ENCODE measurements at regions not wholly inside any gene's neighbourhood (a gene's known extent, or its start where the extent isn't known, plus 50 kb on each side); places are given as distances from the start of the nearest gene placed in this dataset.
"Not testable (repeated sequence)": the region's sequence is repeated elsewhere in the genome, so short reads cannot be mapped to it uniquely, and the experiment has no call there.

DNA sequence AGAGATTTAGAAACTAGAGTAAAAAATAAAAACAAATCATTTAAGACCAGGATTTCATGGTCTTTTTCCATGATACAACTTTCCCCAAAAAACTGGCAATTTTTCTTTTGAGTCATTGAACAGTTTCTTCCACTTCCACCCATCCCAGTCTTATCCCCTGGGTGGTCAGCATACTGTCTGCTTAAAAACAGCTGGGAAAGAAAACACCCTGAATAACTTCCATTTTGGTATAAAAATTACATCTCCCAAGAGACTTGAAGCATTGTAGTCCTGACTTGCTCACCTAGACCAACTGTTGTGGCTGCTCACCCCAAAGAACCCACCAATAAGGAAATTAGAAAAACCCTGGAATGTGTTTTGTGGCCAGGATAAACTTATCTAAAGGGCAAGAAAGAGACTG, 731.3 kb downstream of the NR2F1-AS1 start:
- no peak overlapping the region for H3K4me3 ChIP-seq
- H3K36me3 ChIP-seq = no peaks in the 10 kb centered on the region
- no peak for DNase-seq (ENCODE audit: low read depth in 1 of 2, low spot score in 2 of 2)
- no peaks in the 10 kb centered on the region for H3K9me3 ChIP-seq (replicated peaks)
- no peaks in the 10 kb centered on the region for H3K27me3 ChIP-seq (replicated peaks)
- H3K27ac ChIP-seq = no peak overlapping the region
- no peaks in the 10 kb centered on the region for H3K4me1 ChIP-seq (replicated peaks)

GRCh38 chr5:92841604-92842155, 739.3 kb downstream of the NR2F1-AS1 start:
- no peak for DNase-seq (ENCODE audit: low read depth in 1 of 2, low spot score in 2 of 2)
- H3K27ac ChIP-seq = no peak overlapping the region
- no peak overlapping the region for H3K4me3 ChIP-seq
- no peaks in the 10 kb centered on the region for H3K36me3 ChIP-seq
- no peaks in the 10 kb centered on the region for H3K9me3 ChIP-seq (replicated peaks)
- H3K4me1 ChIP-seq (replicated peaks) = no peaks in the 10 kb centered on the region
- no peaks in the 10 kb centered on the region for H3K27me3 ChIP-seq (replicated peaks)

- Histone ChIP-seq H3K9me3 (replicated peaks) (no peaks in the 10 kb centered on the region), H3K27me3 (replicated peaks) (no peaks in the 10 kb centered on the region), H3K4me1 (replicated peaks) (no peaks in the 10 kb centered on the region), H3K36me3 (no peaks in the 10 kb centered on the region), H3K27ac (no peak overlapping the region), H3K4me3 (no peak overlapping the region)
- DNase-seq (ENCODE audit: low read depth in 1 of 2, low spot score in 2 of 2) = no peak
Observed at GRCh38 chr5:92838253-92838652, 742.8 kb downstream of the NR2F1-AS1 start.

DNA sequence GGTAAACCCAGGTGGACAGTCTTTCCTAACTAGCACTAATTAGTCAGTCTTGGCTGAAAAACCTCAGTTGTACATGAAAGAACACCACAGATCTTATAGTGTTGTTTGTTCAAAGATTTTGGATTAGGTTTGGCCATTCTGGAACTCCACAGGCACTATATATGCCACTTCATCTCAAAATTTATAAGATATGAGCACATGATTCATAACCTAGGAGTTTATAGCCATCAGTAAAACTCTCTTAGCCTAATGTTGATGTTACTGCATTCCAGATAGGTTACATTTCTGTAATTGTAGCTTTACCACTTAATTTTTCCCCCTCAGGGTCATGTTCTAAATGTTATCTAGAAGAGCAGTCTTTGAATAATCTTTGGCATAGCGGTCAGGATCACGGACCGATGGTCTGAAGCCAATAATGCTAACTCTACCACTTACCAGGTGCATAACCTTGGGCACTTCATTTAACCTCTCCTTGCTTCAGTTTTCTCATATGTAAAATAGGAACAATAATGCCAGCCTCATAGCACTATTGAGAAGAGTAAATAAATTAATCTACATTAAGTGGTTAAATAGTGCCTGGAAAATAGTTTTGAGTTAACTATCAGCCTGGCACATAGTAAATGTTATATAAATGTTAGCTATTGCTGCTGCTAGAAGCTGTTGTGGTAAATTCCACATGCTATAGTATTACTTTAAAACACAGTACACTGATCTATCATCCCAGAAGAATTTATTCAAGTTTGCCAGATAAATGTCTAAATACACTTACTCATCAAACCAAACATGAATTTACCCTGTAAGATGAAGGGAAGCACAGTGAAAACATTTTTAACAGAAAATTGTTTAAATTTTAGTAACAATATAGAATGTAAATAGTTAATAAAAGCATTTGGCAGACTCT, 743.9 kb downstream of the NR2F1-AS1 start:
- Histone ChIP-seq H3K27ac (no peak overlapping the region), H3K4me3 (no peak overlapping the region)
- DNase-seq (ENCODE audit: low read depth in 1 of 2, low spot score in 2 of 2) = no peak

GRCh38 chr5:92835712-92836111, 745.3 kb downstream of the NR2F1-AS1 start:
- H3K4me3 ChIP-seq = no peak overlapping the region
- no peak overlapping the region for H3K27ac ChIP-seq
- no peaks in the 10 kb centered on the region for H3K4me1 ChIP-seq (replicated peaks)
- H3K36me3 ChIP-seq = no peaks in the 10 kb centered on the region
- DNase-seq (ENCODE audit: low read depth in 1 of 2, low spot score in 2 of 2) = no peak
- no peaks in the 10 kb centered on the region for H3K9me3 ChIP-seq (replicated peaks)
- no peaks in the 10 kb centered on the region for H3K27me3 ChIP-seq (replicated peaks)

More for the DNA sequence above, 743.9 kb downstream of the NR2F1-AS1 start:
- Histone ChIP-seq H3K27me3 (replicated peaks) (no peaks in the 10 kb centered on the region), H3K9me3 (replicated peaks) (no peaks in the 10 kb centered on the region), H3K4me1 (replicated peaks) (no peaks in the 10 kb centered on the region), H3K36me3 (no peaks in the 10 kb centered on the region)

- not testable (repeated sequence) for DNase-seq (ENCODE audit: low read depth in 1 of 2, low spot score in 2 of 2); H3K4me1 ChIP-seq (replicated peaks); H3K27me3 ChIP-seq (replicated peaks); H3K36me3 ChIP-seq; H3K9me3 ChIP-seq (replicated peaks); H3K4me3 ChIP-seq; H3K27ac ChIP-seq
Observed at GRCh38 chr5:92823551-92823950, 757.5 kb downstream of the NR2F1-AS1 start.

- Histone ChIP-seq H3K9me3 (replicated peaks) (no peaks in the 10 kb centered on the region), H3K4me3 (no peak overlapping the region), H3K27ac (no peak overlapping the region), H3K36me3 (no peaks in the 10 kb centered on the region), H3K27me3 (replicated peaks) (no peaks in the 10 kb centered on the region), H3K4me1 (replicated peaks) (no peaks in the 10 kb centered on the region)
- no peak for DNase-seq (ENCODE audit: low read depth in 1 of 2, low spot score in 2 of 2)
Observed at GRCh38 chr5:92822183-92822582, 758.8 kb downstream of the NR2F1-AS1 start.

DNA sequence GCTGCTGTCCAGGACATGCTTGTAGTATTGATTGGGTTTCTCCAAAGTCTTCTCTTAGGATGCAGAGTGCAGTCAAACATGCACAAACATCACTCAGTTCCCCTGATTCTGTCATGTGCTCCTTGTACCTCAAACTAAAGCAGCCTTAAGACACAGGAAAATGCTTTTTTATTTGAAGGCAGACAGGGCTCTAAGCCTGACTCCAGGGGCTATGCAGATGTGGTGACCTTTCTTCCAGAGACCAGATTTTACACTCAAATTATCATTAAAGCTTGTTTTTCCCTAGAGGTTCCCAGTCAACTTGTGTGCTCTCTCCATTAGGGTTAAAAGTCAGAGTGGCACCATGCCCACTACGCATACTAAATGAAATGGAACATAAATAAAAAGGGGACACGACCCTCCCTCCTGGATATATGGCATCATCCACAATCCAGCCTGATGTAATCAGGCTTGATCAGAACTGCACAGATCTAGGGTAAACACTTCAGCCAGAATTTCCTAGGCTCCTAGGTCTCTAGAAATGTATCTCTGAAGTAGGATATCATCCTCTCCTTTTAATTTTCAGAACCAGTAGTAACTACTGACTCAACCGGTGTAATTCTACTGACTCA, 771.1 kb downstream of the NR2F1-AS1 start:
- Histone ChIP-seq H3K36me3 (no peaks in the 10 kb centered on the region), H3K27me3 (replicated peaks) (no peaks in the 10 kb centered on the region), H3K4me1 (replicated peaks) (no peaks in the 10 kb centered on the region), H3K27ac (no peak overlapping the region), H3K9me3 (replicated peaks) (no peaks in the 10 kb centered on the region), H3K4me3 (no peak overlapping the region)
- DNase-seq (ENCODE audit: low read depth in 1 of 2, low spot score in 2 of 2) = no peak

DNA sequence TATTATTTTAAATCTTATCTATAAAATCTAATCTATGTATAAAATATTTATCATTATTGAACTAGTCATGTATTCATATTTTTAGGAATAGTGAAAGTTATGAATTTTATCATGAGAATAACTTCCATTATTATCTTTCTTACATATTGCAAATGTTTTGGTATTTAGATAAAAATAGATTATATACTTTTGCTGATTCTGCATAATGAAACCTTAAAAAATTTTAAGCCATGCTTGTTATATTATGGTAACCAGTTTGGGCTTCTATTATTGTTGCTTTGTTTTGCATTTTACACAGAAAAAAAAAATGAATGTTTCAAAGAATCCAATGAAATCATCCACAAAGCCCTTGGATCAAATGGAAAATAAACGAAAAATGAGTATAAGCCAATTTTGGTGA, 772.5 kb downstream of the NR2F1-AS1 start:
- no peak overlapping the region for H3K4me3 ChIP-seq
- no peak for DNase-seq (ENCODE audit: low read depth in 1 of 2, low spot score in 2 of 2)
- no peak overlapping the region for H3K27ac ChIP-seq
- H3K4me1 ChIP-seq (replicated peaks) = no peaks in the 10 kb centered on the region
- H3K36me3 ChIP-seq = no peaks in the 10 kb centered on the region
- H3K27me3 ChIP-seq (replicated peaks) = peaks cover 3% of the 10 kb centered on the region; the same call in 1 of the 2 replicates
- no peaks in the 10 kb centered on the region for H3K9me3 ChIP-seq (replicated peaks)

DNA sequence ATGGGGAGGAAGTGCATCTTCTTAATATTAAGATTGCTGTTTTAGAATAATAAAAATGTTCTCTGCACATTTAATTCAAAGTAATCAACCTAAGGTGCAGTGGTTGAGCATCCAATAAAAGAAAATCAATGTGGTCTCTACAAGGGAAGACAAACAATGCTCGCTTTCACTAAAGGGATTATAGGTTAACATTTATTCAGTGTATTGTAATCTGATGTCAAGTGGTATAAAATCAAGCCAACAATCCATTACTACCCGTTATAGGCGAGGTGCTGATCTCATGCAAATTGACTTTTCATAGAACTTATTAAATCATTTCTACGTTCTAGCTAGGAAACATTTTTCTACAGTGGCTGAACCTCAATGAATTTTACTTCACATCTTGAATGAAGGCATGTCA, 773.9 kb downstream of the NR2F1-AS1 start:
- no peaks in the 10 kb centered on the region for H3K36me3 ChIP-seq
- DNase-seq (ENCODE audit: low read depth in 1 of 2, low spot score in 2 of 2) = no peak
- H3K27ac ChIP-seq = no peak overlapping the region
- no peaks in the 10 kb centered on the region for H3K9me3 ChIP-seq (replicated peaks)
- H3K4me3 ChIP-seq = no peak overlapping the region
- peaks cover 3% of the 10 kb centered on the region; the same call in 1 of the 2 replicates for H3K27me3 ChIP-seq (replicated peaks)
- no peaks in the 10 kb centered on the region for H3K4me1 ChIP-seq (replicated peaks)

DNA sequence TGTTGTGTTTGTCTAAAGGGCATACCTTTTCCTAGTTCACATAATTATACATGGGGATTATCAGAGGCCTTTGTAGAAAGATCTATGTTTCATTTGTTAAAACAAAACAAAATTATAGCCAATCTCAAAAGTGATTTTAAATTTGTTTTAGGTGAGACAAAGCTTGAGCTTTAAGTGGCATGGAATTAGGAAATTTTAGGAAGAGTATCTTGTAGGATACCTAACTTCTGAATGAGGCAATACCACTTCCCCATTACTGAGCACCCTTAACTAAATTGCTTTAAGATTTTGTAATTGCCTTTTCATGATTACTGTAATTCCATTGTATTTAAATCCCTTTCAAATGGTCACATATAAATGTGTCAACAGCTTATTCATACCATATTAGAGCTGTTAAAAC, 775.6 kb downstream of the NR2F1-AS1 start:
- Histone ChIP-seq H3K9me3 (replicated peaks) (no peaks in the 10 kb centered on the region), H3K4me3 (no peak overlapping the region), H3K27me3 (replicated peaks) (peaks cover 3% of the 10 kb centered on the region; the same call in 1 of the 2 replicates), H3K27ac (no peak overlapping the region), H3K36me3 (no peaks in the 10 kb centered on the region), H3K4me1 (replicated peaks) (no peaks in the 10 kb centered on the region)
- no peak for DNase-seq (ENCODE audit: low read depth in 1 of 2, low spot score in 2 of 2)

GRCh38 chr5:92801911-92802310, 779.1 kb downstream of the NR2F1-AS1 start:
- Histone ChIP-seq H3K27me3 (replicated peaks) (peaks cover 3% of the 10 kb centered on the region; the same call in 1 of the 2 replicates), H3K4me3 (no peak overlapping the region), H3K9me3 (replicated peaks) (no peaks in the 10 kb centered on the region), H3K27ac (no peak overlapping the region), H3K4me1 (replicated peaks) (no peaks in the 10 kb centered on the region), H3K36me3 (no peaks in the 10 kb centered on the region)
- no peak for DNase-seq (ENCODE audit: low read depth in 1 of 2, low spot score in 2 of 2)

DNA sequence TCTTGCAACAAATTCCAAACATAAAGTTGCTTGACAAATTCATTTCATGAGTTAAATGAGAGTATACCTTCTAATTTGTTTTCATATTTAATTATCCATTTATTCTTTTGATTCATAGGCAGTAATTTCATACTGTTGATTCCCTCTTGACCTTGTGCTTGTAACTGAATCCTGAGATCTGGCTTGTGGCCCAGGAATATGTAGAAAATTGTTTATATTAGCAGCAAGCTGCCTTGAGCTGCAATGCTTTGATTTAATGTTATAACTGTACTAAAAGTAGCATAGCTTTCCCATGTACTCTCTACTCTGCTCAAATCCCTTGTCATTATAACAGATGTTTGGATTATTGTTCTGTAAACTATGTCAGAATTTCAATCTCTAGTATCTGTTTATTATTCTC, 780.7 kb downstream of the NR2F1-AS1 start:
- Histone ChIP-seq H3K4me3 (no peak overlapping the region), H3K4me1 (replicated peaks) (no peaks in the 10 kb centered on the region), H3K9me3 (replicated peaks) (no peaks in the 10 kb centered on the region), H3K27me3 (replicated peaks) (peaks cover 3% of the 10 kb centered on the region; the same call in 1 of the 2 replicates), H3K27ac (no peak overlapping the region), H3K36me3 (no peaks in the 10 kb centered on the region)
- DNase-seq (ENCODE audit: low read depth in 1 of 2, low spot score in 2 of 2) = no peak

DNA sequence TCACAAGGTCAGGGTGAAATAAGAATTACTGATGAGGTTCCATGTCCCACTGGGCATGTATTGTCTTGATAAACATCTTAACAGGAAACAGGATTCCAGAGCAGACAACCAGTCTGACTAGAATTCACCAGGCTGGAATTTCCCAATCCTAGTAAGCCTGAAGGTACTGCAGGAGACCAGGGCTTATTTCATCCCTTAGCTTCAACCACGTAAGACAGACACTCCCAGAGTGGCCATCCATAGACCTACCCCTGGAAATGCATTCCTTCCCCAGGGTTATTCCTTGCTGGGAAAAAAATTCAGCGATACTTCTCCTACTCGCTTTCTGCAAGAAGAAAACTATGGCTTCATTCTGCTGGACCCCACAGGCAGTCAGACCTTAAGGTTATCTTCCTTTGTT, 785.4 kb downstream of the NR2F1-AS1 start:
- Histone ChIP-seq H3K27ac (no peak overlapping the region), H3K4me3 (no peak overlapping the region), H3K36me3 (no peaks in the 10 kb centered on the region), H3K9me3 (replicated peaks) (no peaks in the 10 kb centered on the region), H3K27me3 (replicated peaks) (no peaks in the 10 kb centered on the region), H3K4me1 (replicated peaks) (no peaks in the 10 kb centered on the region)
- DNase-seq (ENCODE audit: low read depth in 1 of 2, low spot score in 2 of 2) = no peak
